NAMALWA (cell line): ENCODE measurements at regions not wholly inside any gene's neighbourhood (a gene's known extent, or its start where the extent isn't known, plus 50 kb on each side); places are given as distances from the start of the nearest gene placed in this dataset.
"Not testable (repeated sequence)": the region's sequence is repeated elsewhere in the genome, so short reads cannot be mapped to it uniquely, and the experiment has no call there.

Source experiments
- DNase-seq: peaks from one replicate; pipeline ENCODE4 v3.0.0-alpha.2; 2015; ENCODE audit warnings: low spot score

GRCh38 chr5:34189246-34189645 lies 146.2 kb upstream of the C1QTNF3 start:
- not testable (repeated sequence) for DNase-seq

DNA sequence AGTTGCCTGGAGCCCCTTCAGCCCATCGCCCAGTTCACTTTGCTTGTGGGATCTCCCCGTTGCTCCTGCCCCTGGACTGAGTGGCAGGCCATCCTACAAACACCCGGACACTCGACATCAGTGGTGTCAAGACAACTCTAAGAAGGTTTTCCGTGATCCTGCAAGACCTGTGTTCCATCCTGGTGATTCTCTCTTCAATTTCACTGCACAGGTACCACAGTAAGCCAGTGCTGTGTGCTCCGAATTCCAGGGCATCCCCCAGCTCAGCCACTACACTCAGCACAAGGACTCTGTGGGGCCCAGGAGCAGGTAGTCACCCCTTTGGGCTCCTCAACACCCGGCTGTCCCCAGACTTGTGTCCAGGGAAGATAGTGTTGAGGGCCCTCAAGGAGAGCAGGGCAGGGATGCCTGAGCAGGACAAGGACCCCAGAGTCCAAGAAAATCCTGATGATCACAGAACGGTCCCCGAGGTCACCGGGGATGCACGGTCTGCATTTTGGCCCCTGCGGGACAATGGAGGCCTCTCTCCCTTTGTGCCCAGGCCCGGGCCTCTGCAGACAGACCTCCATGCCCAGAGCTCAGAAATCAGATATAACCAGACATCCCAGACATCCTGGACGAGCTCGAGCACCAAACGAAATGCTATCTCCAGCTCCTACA lies 146.9 kb upstream of the C1QTNF3 start:
- peak; percentile 6 for DNase-seq

- DNase-seq = peak; percentile 3
Observed at GRCh38 chr5:34190466-34190865, 147.5 kb upstream of the C1QTNF3 start.

GRCh38 chr5:34191279-34191744 lies 148.3 kb upstream of the C1QTNF3 start:
- DNase-seq = peak; percentile 10

DNA sequence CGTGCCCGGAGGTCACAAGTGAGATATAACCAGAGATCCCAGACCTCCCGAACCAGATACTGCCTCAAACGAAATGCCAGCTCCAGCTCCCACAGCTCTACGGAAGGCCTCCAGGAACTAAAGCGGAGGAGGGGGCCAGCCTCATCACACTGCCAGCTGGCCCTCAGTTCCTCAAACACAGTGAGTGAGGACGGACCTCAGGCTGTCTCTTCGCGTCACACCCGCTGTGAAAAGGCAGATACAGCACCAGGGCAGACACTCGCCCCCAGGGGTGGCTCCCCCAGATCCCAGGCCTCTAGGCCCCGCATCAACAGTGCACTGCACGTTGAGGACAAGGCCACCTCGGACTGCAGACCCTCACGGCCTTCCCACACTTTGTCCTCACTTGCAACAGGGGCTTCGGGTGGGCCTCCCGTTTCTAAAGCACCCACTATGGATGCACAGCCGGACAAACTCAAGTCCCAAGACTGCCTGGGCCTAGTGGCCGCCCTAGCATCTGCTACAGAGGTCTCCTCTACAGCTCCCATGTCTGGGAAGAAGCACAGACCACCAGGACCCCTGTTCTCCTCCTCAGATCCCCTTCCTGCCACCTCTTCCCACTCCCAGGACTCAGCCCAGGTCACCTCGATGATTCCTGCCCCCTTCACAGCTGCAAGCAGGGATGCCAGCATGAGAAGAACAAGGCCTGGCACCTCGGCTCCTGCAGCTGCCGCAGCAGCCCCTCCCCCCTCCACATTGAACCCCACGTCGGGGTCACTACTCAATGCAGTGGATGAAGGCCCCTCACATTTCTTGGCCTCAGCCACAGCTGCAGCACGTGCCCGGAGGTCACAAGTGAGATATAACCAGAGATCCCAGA lies 149.3 kb upstream of the C1QTNF3 start:
- DNase-seq = peak; percentile 12

DNA sequence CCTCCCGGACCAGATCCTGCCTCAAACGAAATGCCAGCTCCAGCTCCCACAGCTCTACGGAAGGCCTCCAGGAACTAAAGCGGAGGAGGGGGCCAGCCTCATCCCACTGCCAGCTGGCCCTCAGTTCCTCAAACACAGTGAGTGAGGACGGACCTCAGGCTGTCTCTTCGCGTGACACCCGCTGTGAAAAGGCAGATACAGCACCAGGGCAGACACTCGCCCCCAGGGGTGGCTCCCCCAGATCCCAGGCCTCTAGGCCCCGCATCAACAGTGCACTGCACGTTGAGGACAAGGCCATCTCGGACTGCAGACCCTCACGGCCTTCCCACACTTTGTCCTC lies 149.9 kb upstream of the C1QTNF3 start:
- not testable (repeated sequence) for DNase-seq

- peak; percentile 1 for DNase-seq
Observed at GRCh38 chr5:34193297-34193696, 150.3 kb upstream of the C1QTNF3 start.

DNA sequence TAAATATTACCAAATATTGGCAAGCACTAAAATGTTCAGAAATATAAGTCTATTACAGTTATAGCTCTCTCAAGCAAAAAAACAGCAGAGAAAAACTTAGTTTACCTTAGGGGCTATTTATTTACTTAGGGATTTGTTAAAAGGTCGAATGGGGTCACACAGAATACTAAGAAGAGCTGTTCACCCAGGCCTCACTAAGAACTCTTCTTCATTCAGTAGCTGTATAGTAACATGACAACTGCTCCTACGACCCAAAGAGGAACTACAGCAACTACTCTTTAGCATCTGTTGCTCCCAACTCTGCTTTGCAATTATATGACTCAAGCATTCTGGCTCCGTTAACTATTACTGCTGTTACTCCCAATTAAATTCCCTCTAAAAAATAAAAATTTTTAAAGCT lies 150.8 kb upstream of the C1QTNF3 start:
- peak; percentile 38 for DNase-seq

DNA sequence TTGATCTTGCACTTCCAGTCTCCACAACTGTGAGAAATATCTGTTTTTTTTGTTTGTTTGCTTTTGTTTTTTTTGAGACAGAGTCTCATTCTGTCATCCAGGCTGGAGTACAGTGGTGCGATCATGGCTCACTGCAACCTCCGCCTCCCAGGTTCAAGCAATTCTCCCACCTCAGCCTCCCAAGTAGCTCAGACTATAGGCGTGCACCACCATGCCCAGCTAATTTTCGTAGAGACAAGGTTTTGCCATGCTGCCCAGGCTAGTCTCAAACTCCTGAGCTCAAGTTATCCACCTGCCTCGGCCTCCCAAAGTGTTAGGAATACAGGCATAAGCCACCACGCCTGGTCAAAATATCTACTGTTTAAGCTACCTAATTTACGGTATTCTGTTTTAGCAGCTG lies 153.1 kb upstream of the C1QTNF3 start:
- not testable (repeated sequence) for DNase-seq

- not testable (repeated sequence) for DNase-seq
Observed at GRCh38 chr5:34205347-34205746, 162.3 kb upstream of the C1QTNF3 start.

DNA sequence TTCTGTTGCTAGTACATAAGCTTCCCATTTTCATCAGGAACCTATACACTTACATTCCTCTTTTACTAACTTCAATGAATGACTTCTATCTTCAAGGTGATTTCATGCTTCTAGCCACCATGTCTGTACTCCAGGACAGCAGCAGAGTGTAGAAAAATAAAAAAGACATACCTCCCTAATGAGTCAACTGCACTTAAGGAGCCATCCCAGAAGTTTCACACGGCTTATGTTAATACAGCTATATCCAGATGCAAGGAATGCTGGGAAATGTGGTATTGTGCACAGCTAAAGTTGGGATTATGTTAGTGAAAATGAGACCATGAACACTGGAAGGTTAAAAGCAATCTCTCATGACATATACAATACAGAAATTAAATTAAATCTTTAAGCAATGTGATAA lies 174.4 kb upstream of the C1QTNF3 start:
- DNase-seq = not testable (repeated sequence)

- DNase-seq = not testable (repeated sequence)
Observed at GRCh38 chr5:34221329-34222073, 178.5 kb upstream of the C1QTNF3 start.

DNA sequence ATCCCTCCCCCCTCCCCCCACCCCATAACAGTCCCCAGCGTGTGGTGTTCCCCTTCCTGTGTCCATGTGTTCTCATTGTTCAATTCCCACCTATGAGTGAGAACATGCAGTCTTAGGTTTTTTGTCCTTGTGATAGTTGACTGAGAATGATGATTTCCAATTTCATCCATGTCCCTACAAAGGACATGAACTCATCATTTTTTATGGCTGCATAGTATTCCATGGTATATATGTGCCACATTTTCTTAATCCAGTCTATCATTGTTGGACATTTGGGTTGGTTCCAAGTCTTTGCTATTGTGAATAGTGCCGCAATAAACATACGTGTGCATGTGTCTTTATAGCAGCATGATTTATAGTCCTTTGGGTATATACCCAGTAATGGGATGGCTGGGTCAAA lies 180.1 kb upstream of the C1QTNF3 start:
- not testable (repeated sequence) for DNase-seq

DNA sequence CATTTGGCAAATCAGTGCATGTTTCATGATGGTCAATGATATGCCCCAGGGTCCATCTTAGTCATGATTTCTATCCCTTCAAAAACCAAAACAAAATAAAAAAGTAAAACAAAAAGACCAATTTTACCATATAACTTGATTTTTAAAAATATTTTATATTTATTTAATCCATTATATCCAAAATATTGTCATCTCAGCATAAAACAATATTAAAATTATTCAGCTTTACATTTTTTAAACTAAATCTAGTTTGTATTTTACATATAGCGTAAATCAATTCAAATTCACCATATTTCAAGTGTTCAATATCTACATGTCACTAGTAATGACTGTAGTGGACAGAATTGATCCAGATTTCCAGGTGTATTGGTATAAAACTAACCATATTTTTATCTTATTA lies 187.4 kb upstream of the C1QTNF3 start:
- DNase-seq = not testable (repeated sequence)

- peak; percentile 6 for DNase-seq
Observed at GRCh38 chr5:34243802-34244201, 200.8 kb upstream of the C1QTNF3 start.

GRCh38 chr5:34244281-34245031 lies 201.4 kb upstream of the C1QTNF3 start:
- DNase-seq = peak; percentile 62

GRCh38 chr5:34245032-34245394 lies 202.0 kb upstream of the C1QTNF3 start:
- DNase-seq = peak; percentile 74

DNA sequence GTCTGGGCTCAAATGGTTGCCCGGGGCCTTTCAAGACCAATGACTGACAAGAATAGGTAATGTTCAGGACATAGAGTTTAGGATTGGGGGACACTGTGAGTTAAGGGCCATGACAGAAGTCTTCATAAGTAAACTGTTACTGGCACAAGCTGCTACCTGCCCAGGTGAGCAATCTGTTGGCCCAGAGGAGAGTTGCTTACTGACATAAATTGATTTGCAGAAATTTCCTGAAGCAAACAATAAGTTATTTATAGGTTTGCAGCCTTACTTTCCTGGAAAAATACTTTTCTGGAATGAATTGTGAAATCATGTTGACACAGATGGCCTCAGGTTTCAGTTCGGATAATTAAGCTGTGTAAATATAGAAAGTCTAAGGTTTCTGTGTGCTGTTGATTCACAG lies 202.8 kb upstream of the C1QTNF3 start:
- DNase-seq = peak; percentile 9

- not testable (repeated sequence) for DNase-seq
Observed at GRCh38 chr5:34258598-34258997, 215.6 kb upstream of the C1QTNF3 start.

DNA sequence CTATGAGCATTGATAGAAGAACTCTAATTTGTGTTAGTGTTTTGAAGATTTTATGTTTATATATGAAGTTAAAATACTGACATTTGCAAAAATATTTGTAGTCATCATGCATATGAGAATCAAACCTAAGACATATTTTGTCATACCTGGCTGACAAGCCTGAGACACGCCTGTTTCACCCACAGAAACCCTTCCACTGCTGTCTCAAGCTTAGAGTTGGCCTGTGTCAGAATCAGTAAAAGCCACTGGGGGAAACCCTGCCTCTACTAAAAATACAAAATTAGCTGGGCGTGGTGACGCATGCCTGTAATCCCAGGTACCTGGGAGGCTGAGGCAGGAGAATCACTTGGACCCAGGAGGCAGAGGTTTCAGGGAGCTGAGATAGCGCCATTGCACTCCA lies 218.0 kb upstream of the C1QTNF3 start:
- not testable (repeated sequence) for DNase-seq

GRCh38 chr5:34266151-34266550 lies 223.1 kb upstream of the C1QTNF3 start:
- DNase-seq = not testable (repeated sequence)

DNA sequence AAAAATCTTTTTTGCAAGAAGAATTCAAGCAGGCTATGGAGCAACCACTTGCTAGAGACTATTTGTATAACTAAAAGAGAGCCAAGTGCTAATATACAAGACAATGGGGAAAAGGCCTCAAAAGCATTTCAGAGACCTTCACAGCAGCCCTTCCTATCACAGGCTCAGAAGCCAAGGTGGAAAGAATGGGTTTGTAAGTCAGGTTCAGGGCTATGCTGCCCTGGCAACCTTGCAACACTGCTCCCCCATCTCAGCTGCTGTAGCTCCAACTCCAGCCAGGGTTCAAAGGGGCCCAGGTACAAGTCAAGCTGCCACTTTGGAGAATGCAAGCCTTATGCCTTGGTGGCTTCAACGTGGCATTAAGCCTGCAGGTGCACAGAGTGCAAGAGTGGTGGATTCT lies 253.7 kb upstream of the C1QTNF3 start:
- not testable (repeated sequence) for DNase-seq
